ENCODE measurements at regions not wholly inside any gene's neighbourhood (a gene's known extent, or its start where the extent isn't known, plus 50 kb on each side); places are given as distances from the start of the nearest gene placed in this dataset.

DNA sequence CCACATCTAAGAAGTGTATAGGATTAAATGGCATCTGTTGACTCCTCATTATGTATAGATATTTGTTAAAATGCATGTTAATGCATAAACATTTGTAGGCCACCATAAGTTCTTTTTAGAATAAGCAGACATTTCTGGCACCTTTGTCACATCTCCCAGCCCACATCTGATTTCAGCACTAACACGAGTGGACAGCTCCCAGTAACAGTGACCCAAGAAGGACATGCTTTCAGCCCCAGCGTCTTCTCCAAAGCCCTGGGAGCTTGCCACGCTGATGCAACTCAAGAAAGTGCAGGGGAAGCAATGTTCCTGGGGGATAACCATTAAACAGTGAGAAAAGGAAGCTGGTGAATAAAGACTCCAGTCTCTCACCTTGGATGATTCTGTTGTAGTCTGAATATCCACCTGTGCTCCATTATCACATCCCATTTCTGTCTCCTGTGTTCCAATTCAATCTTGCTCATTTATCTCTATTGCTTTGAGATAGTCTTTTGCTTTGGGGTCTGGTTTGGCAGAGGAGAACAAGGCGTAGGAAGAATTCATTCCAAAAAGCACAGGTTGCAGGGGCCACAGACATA is 182.6 kb upstream of the THSD7B start:
- peak in 2 of 3 donors; percentile 9 to 36 for DNase-seq (ENCODE audit: low read depth in 2 of 3, low spot score in 2 of 3)

GRCh38 chr2:136572335-136572734 is 193.0 kb upstream of the THSD7B start:
- no peak for DNase-seq (ENCODE audit: low read depth in 2 of 3, low spot score in 2 of 3)

DNA sequence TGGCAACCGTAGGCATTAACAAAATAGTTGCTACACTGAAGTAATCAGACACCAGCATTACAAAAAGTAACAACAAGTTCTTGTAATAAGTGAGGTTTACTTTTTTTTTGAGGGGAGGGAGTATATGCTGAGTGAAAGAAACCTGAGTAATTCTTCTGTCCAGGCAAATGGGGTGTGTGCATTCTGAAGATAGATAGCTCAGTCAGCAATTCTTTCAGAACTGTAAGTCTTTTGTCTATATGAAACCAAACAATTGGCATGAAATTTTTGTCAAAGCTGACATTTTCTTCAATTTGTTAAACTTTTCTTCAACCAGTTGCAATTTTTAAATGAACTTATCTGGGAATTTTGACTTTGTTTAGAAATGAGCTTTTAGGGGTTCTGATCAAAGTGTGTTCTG is 208.1 kb upstream of the THSD7B start:
- DNase-seq (ENCODE audit: low read depth in 2 of 3, low spot score in 2 of 3): no peak

GRCh38 chr2:136550181-136550580 is 215.2 kb upstream of the THSD7B start:
- DNase-seq (ENCODE audit: low read depth in 2 of 3, low spot score in 2 of 3): no peak

- no peak for DNase-seq (ENCODE audit: low read depth in 2 of 3, low spot score in 2 of 3)
Measured at GRCh38 chr2:136539355-136539754, 226.0 kb upstream of the THSD7B start.

DNA sequence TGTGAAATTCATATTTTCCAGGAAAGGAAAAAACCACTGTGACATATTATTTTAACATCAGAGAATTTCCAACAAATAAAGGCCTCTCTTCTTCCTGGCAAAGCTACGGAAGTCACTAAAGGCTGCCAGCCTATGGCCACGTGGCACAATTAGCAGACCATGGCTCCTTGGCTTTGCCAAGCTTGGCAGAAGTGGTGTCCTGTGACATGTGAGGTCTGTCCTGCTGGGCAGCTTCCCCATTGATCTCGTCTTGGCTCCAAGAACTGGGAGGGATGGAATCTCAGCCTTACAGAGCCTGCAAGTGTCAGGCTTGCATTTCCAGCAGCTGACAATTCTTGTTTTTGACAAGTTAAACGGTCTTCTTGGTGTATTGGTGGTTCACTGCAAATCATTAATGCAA is 226.9 kb upstream of the THSD7B start:
- DNase-seq (ENCODE audit: low read depth in 2 of 3, low spot score in 2 of 3): no peak

- DNase-seq (ENCODE audit: low read depth in 2 of 3, low spot score in 2 of 3): no peak
Measured at GRCh38 chr2:136534811-136535210, 230.5 kb upstream of the THSD7B start.

GRCh38 chr2:136532171-136532570 is 233.2 kb upstream of the THSD7B start:
- DNase-seq (ENCODE audit: low read depth in 2 of 3, low spot score in 2 of 3): no peak

GRCh38 chr2:136531731-136532130 is 233.6 kb upstream of the THSD7B start:
- no peak for DNase-seq (ENCODE audit: low read depth in 2 of 3, low spot score in 2 of 3)

GRCh38 chr2:136530146-136530545 is 235.2 kb upstream of the THSD7B start:
- no peak for DNase-seq (ENCODE audit: low read depth in 2 of 3, low spot score in 2 of 3)

DNA sequence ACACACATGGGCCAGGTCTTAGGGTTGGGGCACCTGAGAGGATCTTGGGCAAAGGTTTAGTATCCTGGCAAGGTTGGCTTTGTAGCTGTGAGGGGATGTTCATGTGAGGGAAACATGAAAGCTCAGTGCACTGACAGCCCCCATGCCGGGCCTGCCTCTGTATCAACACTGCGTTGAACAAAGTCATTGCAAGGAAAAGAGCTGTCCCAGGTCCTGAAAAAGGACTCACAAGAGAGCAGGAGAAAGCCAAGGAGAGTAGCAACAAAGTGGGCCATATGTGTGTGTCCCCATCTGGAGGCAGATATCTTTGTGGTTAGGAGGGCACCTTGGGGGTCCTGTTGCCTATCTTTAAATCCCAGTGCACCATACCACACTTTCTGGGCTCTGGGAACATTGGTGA is 237.8 kb upstream of the THSD7B start:
- peak in 2 of 3 donors; percentile 8 to 54 for DNase-seq (ENCODE audit: low read depth in 2 of 3, low spot score in 2 of 3)

DNA sequence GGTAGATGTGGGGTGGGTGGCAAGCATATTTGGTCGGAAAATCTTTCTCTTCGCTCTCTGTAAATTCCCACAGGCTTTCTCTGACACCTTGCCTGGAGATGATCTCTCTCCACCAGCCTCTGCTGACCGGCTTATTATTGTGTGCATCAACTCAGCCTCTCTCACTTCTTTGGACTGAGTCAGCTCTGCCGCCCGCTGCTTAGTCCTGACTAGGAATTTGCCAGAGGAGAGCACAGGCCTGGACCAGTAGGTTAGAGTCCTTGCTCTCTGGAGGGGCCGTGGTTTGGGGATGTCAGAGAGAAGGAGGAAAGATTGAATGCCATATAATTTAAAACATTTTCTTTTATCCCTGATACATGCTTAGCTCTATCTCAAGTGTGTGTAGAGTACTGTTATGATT is 242.6 kb upstream of the THSD7B start:
- no peak for DNase-seq (ENCODE audit: low read depth in 2 of 3, low spot score in 2 of 3)

GRCh38 chr2:136517716-136518115 is 247.6 kb upstream of the THSD7B start:
- DNase-seq (ENCODE audit: low read depth in 2 of 3, low spot score in 2 of 3): no peak

DNA sequence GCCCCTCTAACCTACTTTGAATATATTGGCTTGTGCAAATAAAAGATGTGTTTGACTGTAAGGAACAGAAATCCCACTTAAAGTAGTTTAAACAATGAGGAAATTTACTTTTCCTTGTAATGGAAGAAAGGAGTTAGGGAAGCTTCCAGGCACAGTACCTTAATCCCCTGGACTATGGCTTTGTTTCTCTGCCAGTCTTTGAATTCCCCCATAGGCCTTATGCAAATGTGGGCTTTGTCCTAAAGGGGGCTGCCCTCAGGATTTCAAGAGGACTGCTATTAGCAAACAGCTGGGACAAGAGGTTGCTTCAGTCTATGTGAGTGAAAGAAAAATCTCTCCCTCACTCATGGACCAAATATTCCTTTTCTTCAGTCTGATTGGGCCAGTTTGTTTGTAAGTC is 255.1 kb upstream of the THSD7B start:
- no peak for DNase-seq (ENCODE audit: low read depth in 2 of 3, low spot score in 2 of 3)

GRCh38 chr2:136505462-136505861 is 259.9 kb upstream of the THSD7B start:
- DNase-seq (ENCODE audit: low read depth in 2 of 3, low spot score in 2 of 3): no peak

- no peak for DNase-seq (ENCODE audit: low read depth in 2 of 3, low spot score in 2 of 3)
Measured at GRCh38 chr2:136502660-136503059, 262.7 kb upstream of the THSD7B start.

GRCh38 chr2:136497709-136498108 is 267.6 kb upstream of the THSD7B start:
- DNase-seq (ENCODE audit: low read depth in 2 of 3, low spot score in 2 of 3): no peak

GRCh38 chr2:136496966-136497365 is 268.4 kb upstream of the THSD7B start:
- no peak for DNase-seq (ENCODE audit: low read depth in 2 of 3, low spot score in 2 of 3)

DNA sequence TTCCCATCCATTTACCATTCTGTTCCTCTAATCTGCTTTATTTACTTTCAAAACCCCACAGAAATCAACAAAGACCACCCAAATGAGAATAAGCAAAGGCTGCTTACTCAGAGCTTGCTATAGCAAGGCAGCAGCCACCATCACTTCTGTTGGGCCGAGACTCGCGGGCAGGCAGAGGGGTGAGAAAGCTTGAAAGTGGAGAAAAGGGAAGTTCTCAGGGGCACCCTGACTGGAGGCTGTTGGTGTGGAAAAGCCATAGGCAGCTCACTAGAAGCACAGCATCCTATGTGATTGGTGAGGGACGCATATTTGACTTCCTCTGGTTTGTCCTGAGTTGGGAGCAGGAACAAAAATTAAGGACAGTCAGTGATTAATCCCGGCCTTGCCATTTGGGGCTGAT is 269.7 kb upstream of the THSD7B start:
- no peak for DNase-seq (ENCODE audit: low read depth in 2 of 3, low spot score in 2 of 3)

DNA sequence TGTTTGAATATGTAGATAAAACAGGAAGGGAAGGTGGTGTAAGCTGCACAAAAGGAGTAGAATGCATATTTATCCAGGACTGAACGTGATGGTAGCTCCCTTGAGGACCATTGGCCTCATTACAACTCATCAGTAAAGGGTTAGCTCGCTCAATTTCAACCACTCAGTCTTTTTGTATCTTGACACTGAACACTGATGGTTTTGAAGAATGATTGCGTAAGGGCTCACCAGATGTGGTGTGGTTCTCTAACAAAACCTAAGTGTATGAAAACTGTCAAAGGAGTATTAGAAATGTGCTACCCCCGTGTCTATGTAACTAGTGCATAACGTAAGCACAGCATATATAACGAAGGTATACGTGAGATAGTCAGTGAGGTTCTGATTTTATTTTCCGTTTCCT is 272.4 kb upstream of the THSD7B start:
- no peak for DNase-seq (ENCODE audit: low read depth in 2 of 3, low spot score in 2 of 3)

DNA sequence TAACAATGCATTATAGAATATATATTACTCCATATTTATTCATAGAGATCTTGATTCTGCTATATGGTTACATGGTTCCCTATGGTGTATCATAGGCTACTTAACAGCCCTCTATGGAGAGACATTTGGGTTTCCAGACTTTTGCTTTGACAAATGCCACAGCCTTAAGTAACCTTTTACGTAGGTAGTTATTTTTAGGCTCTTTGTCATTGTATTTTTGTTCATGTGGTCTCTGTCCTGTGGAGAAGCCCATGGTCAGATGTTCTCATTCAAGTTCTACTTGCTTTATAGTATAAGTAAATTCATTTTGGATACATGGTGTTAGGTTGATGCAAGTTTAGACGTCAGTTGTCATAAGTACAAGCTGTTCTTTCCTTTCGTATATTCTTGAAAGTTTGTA is 275.2 kb upstream of the THSD7B start:
- DNase-seq (ENCODE audit: low read depth in 2 of 3, low spot score in 2 of 3): no peak

- no peak for DNase-seq (ENCODE audit: low read depth in 2 of 3, low spot score in 2 of 3)
Measured at GRCh38 chr2:136487421-136487820, 277.9 kb upstream of the THSD7B start.

GRCh38 chr2:136486115-136486514 is 279.2 kb upstream of the THSD7B start:
- DNase-seq (ENCODE audit: low read depth in 2 of 3, low spot score in 2 of 3): no peak

All from hematopoietic multipotent progenitor cell (in vitro differentiated cells).